NB4 (cell line): ENCODE measurements at regions not wholly inside any gene's neighbourhood (a gene's known extent, or its start where the extent isn't known, plus 50 kb on each side); places are given as distances from the start of the nearest gene placed in this dataset.

Experiments
- DNase-seq: peaks from one replicate; pipeline ENCODE4 v3.0.0; 2010; ENCODE audit warnings: low read depth
- H3K4me3 ChIP-seq: one replicate; pipeline ENCODE4 v1.5.1; 2011; ENCODE audit warnings: mild to moderate bottlenecking, low read depth, low read length, moderate library complexity
- MYC ChIP-seq: IDR thresholded peaks from 2 replicates; pipeline ENCODE4 v1.6.1; 2011; ENCODE audit warnings: low read depth, low read length
- POLR2A ChIP-seq: IDR thresholded peaks from 2 replicates; pipeline ENCODE4 v1.6.1; 2011; ENCODE audit warnings: mild to moderate bottlenecking; ENCODE audit not compliant: insufficient read length; ENCODE audit errors: extremely low read depth
- TF ChIP-seq, protein P1 (sequence below): IDR thresholded peaks from 2 replicates; pipeline ENCODE4 v1.6.1; 2011; ENCODE audit warnings: low read depth, low read length
- TF ChIP-seq, protein P2 (sequence below): IDR thresholded peaks from one replicate; pipeline ENCODE4 v1.5.1; 2012; ENCODE audit warnings: low read depth, low read length

DNA sequence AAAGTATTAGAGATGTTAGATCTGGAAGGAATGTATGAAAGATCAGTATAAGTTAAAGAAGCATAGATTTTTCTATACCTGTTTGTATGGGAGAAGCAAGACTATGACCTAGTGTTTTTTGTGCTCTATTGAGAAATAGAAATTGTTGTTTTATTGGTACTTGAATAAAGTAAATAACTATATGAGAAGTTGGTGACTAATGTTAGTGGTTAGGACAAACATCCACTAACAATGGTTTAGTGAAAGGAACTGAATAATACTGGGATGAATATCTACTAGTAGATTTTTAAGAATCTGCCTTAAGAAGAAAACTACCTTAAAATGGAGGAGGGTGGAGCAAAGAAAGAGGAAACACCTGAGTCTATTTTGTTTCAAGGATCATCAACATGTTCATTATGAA, 521.1 kb upstream of the POT1 start:
- no peak for DNase-seq
- TF ChIP-seq, protein P1, sequence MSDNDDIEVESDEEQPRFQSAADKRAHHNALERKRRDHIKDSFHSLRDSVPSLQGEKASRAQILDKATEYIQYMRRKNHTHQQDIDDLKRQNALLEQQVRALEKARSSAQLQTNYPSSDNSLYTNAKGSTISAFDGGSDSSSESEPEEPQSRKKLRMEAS, result no peak
- TF ChIP-seq, protein P2, sequence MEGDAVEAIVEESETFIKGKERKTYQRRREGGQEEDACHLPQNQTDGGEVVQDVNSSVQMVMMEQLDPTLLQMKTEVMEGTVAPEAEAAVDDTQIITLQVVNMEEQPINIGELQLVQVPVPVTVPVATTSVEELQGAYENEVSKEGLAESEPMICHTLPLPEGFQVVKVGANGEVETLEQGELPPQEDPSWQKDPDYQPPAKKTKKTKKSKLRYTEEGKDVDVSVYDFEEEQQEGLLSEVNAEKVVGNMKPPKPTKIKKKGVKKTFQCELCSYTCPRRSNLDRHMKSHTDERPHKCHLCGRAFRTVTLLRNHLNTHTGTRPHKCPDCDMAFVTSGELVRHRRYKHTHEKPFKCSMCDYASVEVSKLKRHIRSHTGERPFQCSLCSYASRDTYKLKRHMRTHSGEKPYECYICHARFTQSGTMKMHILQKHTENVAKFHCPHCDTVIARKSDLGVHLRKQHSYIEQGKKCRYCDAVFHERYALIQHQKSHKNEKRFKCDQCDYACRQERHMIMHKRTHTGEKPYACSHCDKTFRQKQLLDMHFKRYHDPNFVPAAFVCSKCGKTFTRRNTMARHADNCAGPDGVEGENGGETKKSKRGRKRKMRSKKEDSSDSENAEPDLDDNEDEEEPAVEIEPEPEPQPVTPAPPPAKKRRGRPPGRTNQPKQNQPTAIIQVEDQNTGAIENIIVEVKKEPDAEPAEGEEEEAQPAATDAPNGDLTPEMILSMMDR, result no peak
- TF ChIP-seq POLR2A (no peak), MYC (no peak)
- H3K4me3 ChIP-seq, result no peak overlapping the region

GRCh38 chr7:125445836-125446235, 516.2 kb upstream of the POT1 start:
- DNase-seq, result no peak
- H3K4me3 ChIP-seq, result no peak overlapping the region
- TF ChIP-seq POLR2A (no peak), MYC (no peak)
- TF ChIP-seq, protein P1, result no peak
- TF ChIP-seq, protein P2, result no peak

DNA sequence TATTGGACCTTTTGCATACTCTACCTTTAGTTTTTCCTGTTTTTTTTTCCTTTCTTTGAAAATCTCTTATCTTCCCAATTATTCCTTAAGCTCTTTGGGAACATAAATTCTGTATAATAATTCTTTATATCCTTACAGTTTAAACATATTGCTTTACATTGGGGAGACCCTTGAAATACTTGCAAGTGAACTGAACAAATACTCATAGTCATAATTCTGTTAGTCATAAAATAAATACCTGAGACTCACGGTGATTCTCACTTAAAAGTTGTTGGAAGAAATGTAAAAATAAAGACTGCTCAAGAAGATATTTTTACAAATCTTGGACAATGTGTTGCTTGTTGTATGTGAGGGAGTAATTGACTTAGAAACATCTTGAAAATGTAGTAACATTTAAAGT, 515.2 kb upstream of the POT1 start:
- no peak for TF ChIP-seq MYC
- TF ChIP-seq, protein P2, result no peak
- TF ChIP-seq, protein P1, result no peak
- no peak for TF ChIP-seq POLR2A

DNA sequence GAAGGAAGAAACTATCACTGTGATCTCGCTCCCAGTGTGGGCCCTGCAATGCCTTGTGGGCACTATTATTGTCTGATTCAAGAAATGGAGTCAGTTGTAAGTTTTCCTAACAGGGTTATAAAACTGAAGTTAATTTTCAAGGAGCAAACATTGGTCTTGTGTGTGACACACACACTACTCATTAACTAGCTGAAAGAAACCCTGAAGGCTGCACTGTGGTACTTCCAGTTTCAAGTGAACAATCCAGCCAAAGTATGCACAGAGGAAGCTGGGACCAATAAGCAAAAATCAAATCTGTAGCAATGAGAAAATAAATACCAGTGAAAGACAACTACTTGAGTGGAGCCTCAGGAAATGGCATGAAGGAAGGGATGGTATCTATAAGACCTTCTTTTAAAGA, 506.6 kb upstream of the POT1 start:
- TF ChIP-seq, protein P1, result no peak
- TF ChIP-seq POLR2A (no peak), MYC (no peak)
- TF ChIP-seq, protein P2, result no peak
- H3K4me3 ChIP-seq, result no peak overlapping the region
- DNase-seq, result no peak

More for the DNA sequence above, 515.2 kb upstream of the POT1 start:
- H3K4me3 ChIP-seq, result no peak overlapping the region
- DNase-seq, result no peak

DNA sequence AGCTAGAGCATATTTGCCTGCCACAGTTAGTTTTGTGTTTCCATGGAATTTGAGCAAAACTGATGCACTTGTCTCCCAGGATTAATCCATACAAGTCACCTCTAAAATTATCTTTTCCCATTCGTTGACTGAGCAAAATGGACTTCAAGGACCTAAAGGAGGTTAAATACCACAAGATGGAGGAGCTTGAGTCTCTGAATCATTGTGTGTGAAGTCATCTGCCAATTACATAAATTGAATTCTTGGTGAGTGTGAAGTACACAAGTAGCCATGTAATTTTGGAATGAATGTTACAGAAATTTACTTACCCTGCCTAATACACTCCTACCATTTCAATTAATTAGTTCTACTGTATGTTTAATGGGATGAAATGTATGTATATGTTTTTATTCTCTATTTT, 501.7 kb upstream of the POT1 start:
- no peak overlapping the region for H3K4me3 ChIP-seq
- DNase-seq, result no peak
- no peak for TF ChIP-seq POLR2A
- no peak for TF ChIP-seq MYC

- DNase-seq, result no peak
- TF ChIP-seq, protein P2, result no peak
- TF ChIP-seq, protein P1, result no peak
- TF ChIP-seq POLR2A, result no peak
- TF ChIP-seq MYC, result no peak
- no peak overlapping the region for H3K4me3 ChIP-seq
Measured at GRCh38 chr7:125430013-125430412, 500.4 kb upstream of the POT1 start.
